Keratinocyte (primary cell): ENCODE measurements at regions not wholly inside any gene's neighbourhood (a gene's known extent, or its start where the extent isn't known, plus 50 kb on each side); places are given as distances from the start of the nearest gene placed in this dataset.
"Not testable (repeated sequence)": the region's sequence is repeated elsewhere in the genome, so short reads cannot be mapped to it uniquely, and the experiment has no call there.

ENCODE experiments used
- DNase-seq: peaks from one replicate; pipeline ENCODE4 v3.0.0-alpha.2; 2011; ENCODE audit warnings: low read depth, missing footprints, low spot score
- FAIRE-seq: peaks from 2 replicates; lab custom pipeline; 2011; peaks lifted over from hg19 to GRCh38; lab: Jason Lieb, UNC
- H2AFZ ChIP-seq: 2 replicates; pipeline ENCODE4 v1.6.0; 2012; ENCODE audit warnings: low read length, control low read depth, inconsistent platforms; ENCODE audit not compliant: control insufficient read depth
- H3K27ac ChIP-seq: 2 replicates; pipeline ENCODE4 v1.5.1; 2011; ENCODE audit warnings: low read length; ENCODE audit not compliant: control insufficient read depth, insufficient read depth
- H3K27me3 ChIP-seq: 3 replicates; pipeline ENCODE4 v1.6.0; 2011; ENCODE audit warnings: low read length; ENCODE audit not compliant: control insufficient read depth, insufficient read depth; ENCODE audit errors: extremely low read depth
- H3K36me3 ChIP-seq, 2 experiments: 2 replicates in 1 of 2; 3 replicates in 1 of 2; pipeline ENCODE4 v1.5.1; 2011; ENCODE audit warnings: low read length in 2 of 2, mild to moderate bottlenecking in 1 of 2; ENCODE audit not compliant: control insufficient read depth in 2 of 2, insufficient read depth in 2 of 2; ENCODE audit errors: extremely low read depth in 1 of 2
- H3K4me1 ChIP-seq: 3 replicates; pipeline ENCODE4 v1.5.1; 2011; ENCODE audit warnings: low read length; ENCODE audit not compliant: control insufficient read depth, insufficient read depth; ENCODE audit errors: extremely low read depth
- H3K4me2 ChIP-seq: 3 replicates; pipeline ENCODE4 v1.6.0; 2011; ENCODE audit warnings: low read depth, low read length; ENCODE audit not compliant: control insufficient read depth, insufficient read depth; ENCODE audit errors: extremely low read depth
- H3K4me3 ChIP-seq, 3 experiments: fragments of 200-600 bp in 1 of 3; sonication (generic) in 1 of 3; 2 replicates in 2 of 3; 3 replicates in 1 of 3; pipeline ENCODE4 v1.5.1; 2011 to 2016; ENCODE audit warnings: low read length in 3 of 3, mild to moderate bottlenecking in 3 of 3, control low read depth in 2 of 3, inconsistent platforms in 1 of 3, low read depth in 1 of 3, mixed read lengths in 1 of 3, mixed run types in 1 of 3, moderate library complexity in 1 of 3; ENCODE audit not compliant: control insufficient read depth in 2 of 3, insufficient read depth in 2 of 3; ENCODE audit errors: extremely low read depth in 1 of 3
- H3K79me2 ChIP-seq: 2 replicates; pipeline ENCODE4 v1.6.0; 2012; ENCODE audit warnings: low read length; ENCODE audit not compliant: control insufficient read depth, insufficient read depth
- H3K9ac ChIP-seq: 3 replicates; pipeline ENCODE4 v1.6.0; 2011; ENCODE audit warnings: low read length; ENCODE audit not compliant: control insufficient read depth, insufficient read depth; ENCODE audit errors: extremely low read depth
- H3K9me1 ChIP-seq: 3 replicates; pipeline ENCODE4 v1.6.0; 2011; ENCODE audit warnings: low read length; ENCODE audit not compliant: control insufficient read depth, insufficient read depth; ENCODE audit errors: extremely low read depth
- H3K9me3 ChIP-seq: 2 replicates; pipeline ENCODE4 v1.5.1; 2012; ENCODE audit warnings: low read depth, low read length; ENCODE audit not compliant: control insufficient read depth
- H4K20me1 ChIP-seq: 3 replicates; pipeline ENCODE4 v1.6.0; 2011; ENCODE audit warnings: low read length; ENCODE audit not compliant: control insufficient read depth, insufficient read depth; ENCODE audit errors: extremely low read depth
- CTCF ChIP-seq, 3 experiments: IDR thresholded peaks in 1 of 3; conservative IDR thresholded peaks in 1 of 3; optimal IDR thresholded peaks in 1 of 3; 2 replicates in 2 of 3; 3 replicates in 1 of 3; pipeline versions ENCODE3 to v1.5.1; 2011; ENCODE audit warnings: low read length in 3 of 3, mild to moderate bottlenecking in 3 of 3, moderate library complexity in 2 of 3, control low read depth in 1 of 3, inconsistent platforms in 1 of 3; ENCODE audit not compliant: insufficient read depth in 2 of 3; ENCODE audit errors: extremely low read depth in 1 of 3
- EZH2 ChIP-seq: IDR thresholded peaks from one replicate; pipeline ENCODE4 v1.6.1; 2012; ENCODE audit warnings: inconsistent platforms, mild to moderate bottlenecking, low read length, moderate library complexity
- dilution Hi-C: fragments of 300-500 bp; cut with MboI; formaldehyde crosslinking; loops from one replicate; pipeline ENCODE4 v1.7.0; 2020; ENCODE audit warnings: low sequenced_read_pairs; ENCODE audit not compliant: extremely low pct_ligation_motif_present

GRCh38 chr3:115301364-115301860, 154.3 kb upstream of the ZBTB20 start:
- Histone ChIP-seq H3K9me3 (no peaks in the 10 kb centered on the region), H4K20me1 (no peaks in the 10 kb centered on the region), H3K36me3 (no peaks in the 10 kb centered on the region), H3K9ac (no peak overlapping the region), H3K4me3 (no peak overlapping the region), H3K27me3 (no peaks in the 10 kb centered on the region), H2AFZ (no peak overlapping the region), H3K4me2 (no peak overlapping the region), H3K9me1 (no peaks in the 10 kb centered on the region), H3K79me2 (no peaks in the 10 kb centered on the region), H3K27ac (no peak overlapping the region), H3K4me1 (no peaks in the 10 kb centered on the region)
- no peak for FAIRE-seq
- dilution Hi-C loops = no loop called here
- TF ChIP-seq CTCF (optimal IDR thresholded peaks at IDR 0.05 in 1 of 3, IDR thresholded peaks at IDR 0.05 in 1 of 3, conservative IDR thresholded peaks at IDR 0.05 in 1 of 3; ENCODE audit: extremely low read depth in 1 of 3, insufficient read depth in 2 of 3, low read length in 3 of 3) (no peak), EZH2 (no peak)
- DNase-seq = no peak

GRCh38 chr3:115317953-115318352, 170.9 kb upstream of the ZBTB20 start:
- H3K27me3 ChIP-seq, H3K27ac ChIP-seq, H3K4me2 ChIP-seq, H4K20me1 ChIP-seq, dilution Hi-C loops, H3K9me3 ChIP-seq, H2AFZ ChIP-seq, H3K9me1 ChIP-seq, H3K4me3 ChIP-seq, H3K79me2 ChIP-seq, H3K9ac ChIP-seq, FAIRE-seq, H3K36me3 ChIP-seq, H3K4me1 ChIP-seq, DNase-seq: not testable (repeated sequence)

- Histone ChIP-seq H4K20me1 (no peaks in the 10 kb centered on the region), H3K9ac (no peak overlapping the region), H2AFZ (no peak overlapping the region), H3K27me3 (no peaks in the 10 kb centered on the region), H3K9me1 (no peaks in the 10 kb centered on the region), H3K9me3 (no peaks in the 10 kb centered on the region), H3K36me3 (no peaks in the 10 kb centered on the region), H3K4me2 (no peak overlapping the region), H3K27ac (no peak overlapping the region), H3K4me1 (no peaks in the 10 kb centered on the region), H3K4me3 (no peak overlapping the region), H3K79me2 (no peaks in the 10 kb centered on the region)
- DNase-seq (no peak), FAIRE-seq (no peak)
- dilution Hi-C loops = no loop called here
- no peak for TF ChIP-seq EZH2
- no peak for TF ChIP-seq CTCF (optimal IDR thresholded peaks at IDR 0.05 in 1 of 3, IDR thresholded peaks at IDR 0.05 in 1 of 3, conservative IDR thresholded peaks at IDR 0.05 in 1 of 3; ENCODE audit: extremely low read depth in 1 of 3, insufficient read depth in 2 of 3, low read length in 3 of 3)
Measured at GRCh38 chr3:115321400-115321805, 174.3 kb upstream of the ZBTB20 start.
